ENCODE measurements at regions not wholly inside any gene's neighbourhood (a gene's known extent, or its start where the extent isn't known, plus 50 kb on each side); places are given as distances from the start of the nearest gene placed in this dataset.

- no peak for DNase-seq (ENCODE audit: low read depth)
Measured at GRCh38 chr2:120991441-120991840, 255.8 kb downstream of the GLI2 start.

GRCh38 chr2:120992791-120993555 lies 257.3 kb downstream of the GLI2 start:
- DNase-seq (ENCODE audit: low read depth) = no peak

GRCh38 chr2:120993661-120994060 lies 258.0 kb downstream of the GLI2 start:
- no peak for DNase-seq (ENCODE audit: low read depth)

GRCh38 chr2:120994301-120994995 lies 258.8 kb downstream of the GLI2 start:
- DNase-seq (ENCODE audit: low read depth) = no peak

- DNase-seq (ENCODE audit: low read depth) = no peak
Measured at GRCh38 chr2:120995152-120995551, 259.5 kb downstream of the GLI2 start.

- no peak for DNase-seq (ENCODE audit: low read depth)
Measured at GRCh38 chr2:120995656-120996190, 260.1 kb downstream of the GLI2 start.

- DNase-seq (ENCODE audit: low read depth) = no peak
Measured at GRCh38 chr2:120999377-121000097, 263.9 kb downstream of the GLI2 start.

- no peak for DNase-seq (ENCODE audit: low read depth)
Measured at GRCh38 chr2:121000804-121001203, 265.1 kb downstream of the GLI2 start.

- DNase-seq (ENCODE audit: low read depth) = no peak
Measured at GRCh38 chr2:121001641-121002040, 266.0 kb downstream of the GLI2 start.

- DNase-seq (ENCODE audit: low read depth) = no peak
Measured at GRCh38 chr2:121002597-121002996, 266.9 kb downstream of the GLI2 start.

GRCh38 chr2:121003391-121003790 lies 267.7 kb downstream of the GLI2 start:
- DNase-seq (ENCODE audit: low read depth) = no peak

GRCh38 chr2:121004359-121004758 lies 268.7 kb downstream of the GLI2 start:
- no peak for DNase-seq (ENCODE audit: low read depth)

GRCh38 chr2:121004950-121005349 lies 269.3 kb downstream of the GLI2 start:
- no peak for DNase-seq (ENCODE audit: low read depth)

GRCh38 chr2:121005453-121005852 lies 269.8 kb downstream of the GLI2 start:
- no peak for DNase-seq (ENCODE audit: low read depth)

GRCh38 chr2:121006743-121007489 lies 271.2 kb downstream of the GLI2 start:
- no peak for DNase-seq (ENCODE audit: low read depth)

- no peak for DNase-seq (ENCODE audit: low read depth)
Measured at GRCh38 chr2:121007490-121007853, 271.8 kb downstream of the GLI2 start.

- no peak for DNase-seq (ENCODE audit: low read depth)
Measured at GRCh38 chr2:121008975-121009374, 273.3 kb downstream of the GLI2 start.

GRCh38 chr2:121010998-121011397 lies 274.0 kb downstream of the TFCP2L1 start:
- DNase-seq (ENCODE audit: low read depth) = no peak

GRCh38 chr2:121014876-121015275 lies 270.1 kb downstream of the TFCP2L1 start:
- DNase-seq (ENCODE audit: low read depth) = no peak

GRCh38 chr2:121015971-121016485 lies 269.0 kb downstream of the TFCP2L1 start:
- DNase-seq (ENCODE audit: low read depth) = no peak

- no peak for DNase-seq (ENCODE audit: low read depth)
Measured at GRCh38 chr2:121017396-121017795, 267.6 kb downstream of the TFCP2L1 start.

All from LHCN-M2 (cell line).